GM18507 (cell line): ENCODE measurements at regions not wholly inside any gene's neighbourhood (a gene's known extent, or its start where the extent isn't known, plus 50 kb on each side); places are given as distances from the start of the nearest gene placed in this dataset.
"Not testable (repeated sequence)": the region's sequence is repeated elsewhere in the genome, so short reads cannot be mapped to it uniquely, and the experiment has no call there.

Experiments used
- DNase-seq: peaks from one replicate; pipeline ENCODE4 v3.0.0; 2011; ENCODE audit warnings: low read depth; ENCODE audit not compliant: insufficient read length; ENCODE audit errors: extremely low spot score
- FAIRE-seq: peaks from 2 replicates; lab custom pipeline; 2011; peaks lifted over from hg19 to GRCh38; lab: Jason Lieb, UNC

GRCh38 chr5:62960781-62961180 is 382.2 kb downstream of the LRRC70 start:
- DNase-seq: no peak
- no peak for FAIRE-seq

DNA sequence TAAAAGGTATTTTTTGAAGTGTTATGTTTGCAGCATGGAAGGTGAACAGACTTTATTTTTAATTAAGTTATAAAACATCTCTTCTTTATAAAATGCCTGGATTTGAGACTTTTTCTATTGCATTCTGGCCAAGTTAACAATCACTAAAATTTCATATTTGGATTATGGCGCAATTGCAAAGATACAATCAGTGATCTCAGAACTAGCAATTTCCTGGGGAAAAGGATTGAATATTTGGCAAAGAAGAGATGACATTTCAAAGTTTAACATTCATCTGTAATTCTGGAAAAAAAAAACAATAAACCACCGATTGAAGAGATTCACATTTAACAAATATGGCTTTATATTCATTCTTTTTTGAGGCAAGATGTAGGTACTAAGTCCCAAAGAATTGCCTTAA is 378.0 kb downstream of the LRRC70 start:
- DNase-seq (no peak), FAIRE-seq (no peak)

DNA sequence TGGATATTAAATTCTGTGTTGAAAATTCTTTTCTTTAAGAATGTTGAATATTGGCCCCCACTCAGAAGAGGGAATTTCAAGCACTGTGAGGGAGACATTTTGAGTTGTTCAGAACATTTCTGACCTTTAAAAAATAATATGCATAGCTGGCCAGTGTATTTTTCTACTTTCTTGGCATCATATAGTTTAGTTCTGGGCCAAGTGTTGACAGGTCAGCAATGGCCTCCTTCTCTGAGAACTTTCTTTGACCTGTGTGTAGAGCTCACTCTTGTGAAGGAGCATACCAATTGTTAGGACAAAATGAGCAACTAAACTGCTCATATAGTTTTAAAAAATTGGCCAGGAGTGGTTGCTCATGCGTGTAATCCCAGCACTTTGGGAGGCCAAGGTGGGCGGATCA is 376.0 kb downstream of the LRRC70 start:
- no peak for FAIRE-seq

GRCh38 chr5:62948301-62948700 is 369.7 kb downstream of the LRRC70 start:
- DNase-seq: no peak
- no peak for FAIRE-seq

More for the DNA sequence above, 376.0 kb downstream of the LRRC70 start:
- no peak for DNase-seq

DNA sequence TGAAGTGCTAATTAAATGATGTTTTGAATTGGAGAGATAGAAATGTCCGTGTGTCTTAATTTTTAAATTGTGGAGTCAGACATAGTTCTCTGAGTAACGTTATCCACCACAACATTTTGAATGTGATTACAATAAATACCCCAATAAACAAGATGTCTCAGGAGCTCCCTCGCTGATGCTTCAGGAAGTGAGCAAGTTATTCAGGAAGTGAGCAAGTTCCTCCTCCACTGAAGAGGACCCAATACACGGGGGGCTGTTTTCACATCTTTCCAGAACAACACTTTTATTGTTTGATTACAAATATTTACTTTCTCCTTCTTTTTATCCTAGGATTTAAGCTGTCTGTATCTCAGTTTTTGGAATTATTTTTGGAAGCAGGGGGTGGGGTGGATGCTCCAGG is 363.8 kb downstream of the LRRC70 start:
- no peak for FAIRE-seq

GRCh38 chr5:62938927-62939326 is 360.3 kb downstream of the LRRC70 start:
- FAIRE-seq (no peak), DNase-seq (no peak)

More for the DNA sequence above, 363.8 kb downstream of the LRRC70 start:
- no peak for DNase-seq

- no peak for DNase-seq
- FAIRE-seq: no peak
These were observed 359.3 kb downstream of the LRRC70 start for GRCh38 chr5:62937661-62938558.

GRCh38 chr5:62935660-62936059 is 357.0 kb downstream of the LRRC70 start:
- DNase-seq: no peak
- FAIRE-seq: no peak

DNA sequence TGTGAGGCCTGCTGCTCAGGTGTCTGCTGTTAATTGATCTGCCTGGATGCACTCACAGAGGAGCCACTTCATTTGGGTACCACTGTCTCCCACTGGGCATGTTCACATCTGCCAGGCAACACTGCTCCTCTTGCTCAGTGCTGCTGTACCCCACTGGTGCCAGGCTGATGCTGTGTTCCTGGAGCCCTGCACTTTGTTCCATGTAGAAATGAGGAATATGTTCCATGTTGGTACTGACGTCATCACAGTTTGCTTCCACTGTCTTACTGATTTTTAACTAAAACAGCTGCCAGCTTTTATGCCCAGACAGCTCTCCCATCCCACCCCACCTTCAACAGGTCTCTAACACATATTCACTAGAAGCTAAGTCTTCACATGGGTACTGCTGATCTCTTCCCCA is 355.7 kb downstream of the LRRC70 start:
- no peak for DNase-seq

GRCh38 chr5:62933261-62933660 is 354.6 kb downstream of the LRRC70 start:
- no peak for FAIRE-seq
- no peak for DNase-seq

More for the DNA sequence above, 355.7 kb downstream of the LRRC70 start:
- no peak for FAIRE-seq

- DNase-seq (no peak), FAIRE-seq (no peak)
These were observed 352.7 kb downstream of the LRRC70 start for GRCh38 chr5:62931153-62931950.

GRCh38 chr5:62922191-62922590 is 343.6 kb downstream of the LRRC70 start:
- no peak for FAIRE-seq
- no peak for DNase-seq

DNA sequence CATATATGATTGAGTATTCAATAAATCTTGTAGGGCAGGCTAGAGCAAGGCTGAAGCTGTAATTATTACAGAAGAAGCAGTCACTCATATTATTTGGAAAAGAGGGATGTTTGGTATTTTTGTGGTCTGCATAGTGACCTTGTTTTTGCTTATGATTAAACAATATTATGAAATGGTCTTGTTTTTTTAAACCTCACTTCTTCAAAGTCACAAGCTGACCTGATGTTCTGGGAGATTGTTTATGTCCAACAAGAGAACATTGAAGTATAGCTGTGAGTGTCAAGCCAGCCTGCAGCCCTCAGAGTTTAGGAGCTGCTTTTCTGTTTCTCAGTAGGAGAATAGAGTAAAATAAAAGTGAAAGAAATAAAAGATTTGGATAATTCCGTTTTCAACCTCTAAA is 342.2 kb downstream of the LRRC70 start:
- DNase-seq: no peak
- FAIRE-seq: no peak

DNA sequence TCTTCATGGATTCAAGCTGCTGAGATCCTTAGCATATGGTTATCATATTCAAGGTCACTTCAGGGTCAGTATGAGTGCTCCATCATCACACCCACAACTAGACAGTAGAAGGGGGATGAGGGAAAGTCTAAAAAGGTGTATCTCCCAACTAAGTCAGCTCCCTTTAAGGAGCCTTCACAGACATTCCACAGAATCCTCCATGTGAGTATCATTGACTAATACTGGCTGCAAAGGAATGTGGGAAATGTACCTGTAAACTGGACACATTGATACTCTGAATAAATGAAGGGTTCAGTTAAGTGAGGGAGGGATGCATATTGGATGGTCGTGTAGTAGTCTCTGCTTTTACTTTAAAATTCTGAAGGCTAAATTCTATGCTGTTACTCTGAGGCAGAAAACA is 330.7 kb downstream of the LRRC70 start:
- DNase-seq (no peak), FAIRE-seq (no peak)

DNA sequence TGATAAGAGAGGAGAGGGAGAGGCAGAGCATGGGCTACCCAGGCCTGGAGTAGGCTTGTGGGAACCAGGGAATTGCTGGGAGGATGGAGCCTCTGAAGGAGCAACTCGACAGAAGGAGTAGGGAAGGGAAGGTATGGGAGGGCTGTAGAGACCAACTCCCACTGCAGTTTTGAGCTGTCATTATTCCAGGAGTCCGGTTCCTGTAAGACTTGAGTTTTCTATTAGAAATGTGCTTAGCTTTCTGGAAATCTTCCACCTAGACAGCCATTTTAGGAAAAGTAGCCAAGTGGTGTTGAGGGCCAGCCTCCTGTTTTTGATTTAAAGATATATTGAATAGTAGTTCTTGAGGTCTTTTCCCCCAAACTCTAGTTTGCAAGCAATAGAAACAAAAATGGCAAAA is 323.5 kb downstream of the LRRC70 start:
- no peak for FAIRE-seq
- DNase-seq: no peak

DNA sequence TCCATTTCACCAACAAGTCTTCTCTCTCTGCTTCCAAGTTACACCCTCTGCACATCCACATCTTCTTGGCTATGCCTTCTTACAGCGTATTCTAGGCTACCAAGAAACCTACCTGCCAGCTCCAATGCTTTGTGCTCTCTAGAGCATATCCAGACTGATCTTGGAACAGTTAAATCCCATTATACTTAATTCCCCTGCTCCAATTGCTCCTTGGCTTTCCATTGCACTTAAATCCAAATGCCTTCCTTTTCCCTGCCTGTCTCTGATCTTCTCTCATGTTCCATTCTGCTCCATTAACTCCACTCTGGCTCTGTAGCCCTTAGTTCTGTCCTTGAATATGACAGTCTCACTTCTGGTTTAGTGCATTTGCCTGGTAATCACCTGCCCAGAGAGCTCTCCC is 322.4 kb downstream of the LRRC70 start:
- FAIRE-seq (no peak), DNase-seq (no peak)

- DNase-seq (no peak), FAIRE-seq (no peak)
These were observed 317.7 kb downstream of the LRRC70 start for GRCh38 chr5:62896121-62896893.

- no peak for FAIRE-seq
- no peak for DNase-seq
These were observed 308.1 kb downstream of the LRRC70 start for GRCh38 chr5:62886603-62887315.

- DNase-seq, FAIRE-seq: not testable (repeated sequence)
These were observed 258.7 kb downstream of the LRRC70 start for GRCh38 chr5:62837330-62837729.
